MM.1S (cell line): ENCODE measurements at regions not wholly inside any gene's neighbourhood (a gene's known extent, or its start where the extent isn't known, plus 50 kb on each side); places are given as distances from the start of the nearest gene placed in this dataset.

Source experiments
- DNase-seq: peaks from one replicate; pipeline ENCODE4 v3.0.0-alpha.2; 2015
- H2AFZ ChIP-seq: fragments of 300-600 bp; sonication (generic); 2 replicates; pipeline ENCODE4 v1.6.0; 2016; ENCODE audit warnings: antibody characterized with exemption, low read length
- H3F3A ChIP-seq: fragments of 300-600 bp; sonication (generic); 2 replicates; pipeline ENCODE4 v1.6.1; 2016; ENCODE audit warnings: mild to moderate bottlenecking, antibody characterized with exemption, low read length, moderate library complexity, mixed read lengths; ENCODE audit not compliant: insufficient read depth
- H3K27ac ChIP-seq: fragments of 300-600 bp; sonication (generic); 2 replicates; pipeline ENCODE4 v1.5.1; 2016; ENCODE audit warnings: mild to moderate bottlenecking, low read length
- H3K27me3 ChIP-seq: fragments of 300-600 bp; sonication (generic); replicated peaks from 2 replicates; pipeline ENCODE4 v1.6.0; 2016; ENCODE audit warnings: low read length; ENCODE audit not compliant: insufficient read depth
- H3K36me3 ChIP-seq: fragments of 300-600 bp; sonication (generic); replicated peaks from 2 replicates; pipeline ENCODE4 v1.6.1; 2016; ENCODE audit warnings: mild to moderate bottlenecking, low read length, mixed read lengths; ENCODE audit not compliant: insufficient read depth
- H3K4me1 ChIP-seq: fragments of 300-600 bp; sonication (generic); 2 replicates; pipeline ENCODE4 v1.6.1; 2016; ENCODE audit warnings: low read length, mixed read lengths
- H3K4me2 ChIP-seq: fragments of 300-600 bp; sonication (generic); 2 replicates; pipeline ENCODE4 v1.6.0; 2016; ENCODE audit warnings: low read depth, low read length
- H3K4me3 ChIP-seq: fragments of 300-600 bp; sonication (generic); 2 replicates; pipeline ENCODE4 v1.5.1; 2016; ENCODE audit warnings: low read length, mixed read lengths
- H3K79me2 ChIP-seq: fragments of 300-600 bp; sonication (generic); 2 replicates; pipeline ENCODE4 v1.6.1; 2016; ENCODE audit warnings: mixed run types, low read length, mixed read lengths
- H3K9ac ChIP-seq: fragments of 300-600 bp; sonication (generic); 2 replicates; pipeline ENCODE4 v1.6.1; 2016; ENCODE audit warnings: low read length, mixed read lengths
- H3K9me2 ChIP-seq: fragments of 300-600 bp; sonication (generic); replicated peaks from 2 replicates; pipeline ENCODE4 v1.6.1; 2016; ENCODE audit warnings: mild to moderate bottlenecking, low read length, mixed read lengths; ENCODE audit not compliant: insufficient read depth
- H3K9me3 ChIP-seq: fragments of 300-600 bp; sonication (generic); replicated peaks from 2 replicates; pipeline ENCODE4 v1.6.1; 2016; ENCODE audit warnings: mild to moderate bottlenecking, low read length, mixed read lengths; ENCODE audit not compliant: insufficient read depth
- H4K20me1 ChIP-seq: fragments of 300-600 bp; sonication (generic); 2 replicates; pipeline ENCODE4 v1.6.1; 2016; ENCODE audit warnings: mild to moderate bottlenecking, low read length, moderate library complexity, mixed read lengths; ENCODE audit not compliant: insufficient read depth
- EZH2 ChIP-seq: fragments of 300-600 bp; sonication (generic); optimal IDR thresholded peaks from 2 replicates; pipeline ENCODE3; 2017; ENCODE audit warnings: low read depth, mild to moderate bottlenecking, antibody characterized with exemption, low read length, mixed read lengths
- EZH2phosphoT487 ChIP-seq: fragments of 300-600 bp; sonication (generic); IDR thresholded peaks from 2 replicates; pipeline ENCODE4 v1.6.1; 2018; ENCODE audit warnings: antibody characterized with exemption, low read length
- TF ChIP-seq, protein P1 (sequence below): fragments of 300-600 bp; sonication (generic); IDR thresholded peaks from 2 replicates; pipeline ENCODE4 v1.5.1; 2016; ENCODE audit warnings: antibody characterized with exemption, low read length, mixed read lengths

DNA sequence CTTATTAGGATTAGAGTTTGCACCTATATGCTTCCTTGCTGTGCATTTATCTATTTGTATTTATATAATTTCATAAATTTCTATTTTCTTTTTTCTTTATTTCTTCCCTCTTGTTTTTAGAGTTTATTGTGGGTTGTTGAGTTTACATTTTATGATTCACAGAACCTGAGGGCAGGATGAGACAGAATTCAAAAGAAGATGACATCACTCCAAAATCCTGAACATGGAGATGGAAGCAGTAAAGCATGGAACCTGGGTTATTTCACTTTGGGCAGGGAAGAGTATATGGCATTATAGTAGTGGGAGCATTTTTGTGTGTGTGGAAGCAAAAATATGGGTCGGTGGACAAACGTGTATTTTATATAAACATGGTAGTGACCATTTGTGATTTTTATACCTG lies 157.5 kb downstream of the RFX6 start:
- Histone ChIP-seq H3K9me3 (no peaks in the 10 kb centered on the region), H3K79me2 (no peaks in the 10 kb centered on the region), H3K4me3 (no peak overlapping the region), H3K4me2 (no peak overlapping the region), H3K4me1 (no peaks in the 10 kb centered on the region), H3K36me3 (no peaks in the 10 kb centered on the region), H4K20me1 (no peaks in the 10 kb centered on the region), H3F3A (no peaks in the 10 kb centered on the region), H2AFZ (no peak overlapping the region), H3K27ac (no peak overlapping the region), H3K9ac (no peak overlapping the region), H3K27me3 (no peaks in the 10 kb centered on the region), H3K9me2 (no peaks in the 10 kb centered on the region)
- no peak for DNase-seq
- no peak for TF ChIP-seq EZH2
- no peak for TF ChIP-seq EZH2phosphoT487
- TF ChIP-seq, protein P1, sequence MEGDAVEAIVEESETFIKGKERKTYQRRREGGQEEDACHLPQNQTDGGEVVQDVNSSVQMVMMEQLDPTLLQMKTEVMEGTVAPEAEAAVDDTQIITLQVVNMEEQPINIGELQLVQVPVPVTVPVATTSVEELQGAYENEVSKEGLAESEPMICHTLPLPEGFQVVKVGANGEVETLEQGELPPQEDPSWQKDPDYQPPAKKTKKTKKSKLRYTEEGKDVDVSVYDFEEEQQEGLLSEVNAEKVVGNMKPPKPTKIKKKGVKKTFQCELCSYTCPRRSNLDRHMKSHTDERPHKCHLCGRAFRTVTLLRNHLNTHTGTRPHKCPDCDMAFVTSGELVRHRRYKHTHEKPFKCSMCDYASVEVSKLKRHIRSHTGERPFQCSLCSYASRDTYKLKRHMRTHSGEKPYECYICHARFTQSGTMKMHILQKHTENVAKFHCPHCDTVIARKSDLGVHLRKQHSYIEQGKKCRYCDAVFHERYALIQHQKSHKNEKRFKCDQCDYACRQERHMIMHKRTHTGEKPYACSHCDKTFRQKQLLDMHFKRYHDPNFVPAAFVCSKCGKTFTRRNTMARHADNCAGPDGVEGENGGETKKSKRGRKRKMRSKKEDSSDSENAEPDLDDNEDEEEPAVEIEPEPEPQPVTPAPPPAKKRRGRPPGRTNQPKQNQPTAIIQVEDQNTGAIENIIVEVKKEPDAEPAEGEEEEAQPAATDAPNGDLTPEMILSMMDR = no peak

DNA sequence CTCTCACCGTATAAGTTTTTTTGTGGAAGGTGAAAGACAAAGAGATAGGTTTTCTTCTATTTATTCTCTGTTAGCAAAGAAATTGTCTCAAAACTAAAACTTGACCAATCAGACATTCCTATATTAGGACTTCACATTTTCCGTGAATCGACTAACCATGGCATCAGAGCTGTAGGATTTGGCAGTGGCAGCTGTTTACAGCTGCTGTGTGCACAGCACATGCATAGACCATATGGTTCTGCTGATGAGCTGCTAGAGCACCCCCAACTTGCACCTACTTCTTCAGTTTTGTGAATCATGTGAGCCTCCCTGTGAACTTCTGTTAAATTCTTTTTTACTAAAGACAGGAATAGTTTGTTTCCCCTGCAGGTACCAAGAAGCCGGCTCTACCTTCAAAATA lies 157.9 kb downstream of the RFX6 start:
- H3K36me3 ChIP-seq = no peaks in the 10 kb centered on the region
- no peak for DNase-seq
- H3K27me3 ChIP-seq = no peaks in the 10 kb centered on the region
- H3K9me2 ChIP-seq = no peaks in the 10 kb centered on the region
- no peak overlapping the region for H3K4me3 ChIP-seq
- no peak overlapping the region for H3K27ac ChIP-seq
- no peaks in the 10 kb centered on the region for H3F3A ChIP-seq
- H4K20me1 ChIP-seq = no peaks in the 10 kb centered on the region
- TF ChIP-seq, protein P1 = no peak
- no peak for TF ChIP-seq EZH2
- TF ChIP-seq EZH2phosphoT487 = no peak
- H3K79me2 ChIP-seq = no peaks in the 10 kb centered on the region
- H3K9ac ChIP-seq = no peak overlapping the region
- no peaks in the 10 kb centered on the region for H3K4me1 ChIP-seq
- H3K9me3 ChIP-seq = no peaks in the 10 kb centered on the region
- H3K4me2 ChIP-seq = no peak overlapping the region
- no peak overlapping the region for H2AFZ ChIP-seq

DNA sequence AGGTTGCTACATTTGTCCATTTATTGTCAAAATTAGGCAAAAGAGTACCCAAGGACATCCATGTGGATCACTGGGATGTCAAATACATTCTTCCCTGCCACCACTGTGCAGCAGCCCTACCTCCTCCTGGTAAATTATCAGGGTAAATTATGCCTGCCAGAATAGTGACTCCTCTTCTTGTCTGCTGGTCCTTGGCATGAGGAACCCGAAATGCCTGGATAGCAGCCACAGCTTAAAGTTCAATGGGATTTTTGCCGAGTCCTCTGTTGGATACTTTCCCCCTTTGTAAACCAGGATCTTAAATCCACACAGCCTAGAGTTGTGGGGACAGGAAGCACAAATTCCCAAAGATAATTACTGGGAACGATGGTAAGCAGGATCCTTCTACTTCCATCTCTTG lies 173.3 kb downstream of the RFX6 start:
- no peaks in the 10 kb centered on the region for H4K20me1 ChIP-seq
- TF ChIP-seq EZH2 (no peak), EZH2phosphoT487 (no peak)
- TF ChIP-seq, protein P1 = no peak
- no peaks in the 10 kb centered on the region for H3K9me2 ChIP-seq
- no peak overlapping the region for H3K9ac ChIP-seq
- no peak overlapping the region for H3K27ac ChIP-seq
- DNase-seq = no peak
- no peaks in the 10 kb centered on the region for H3K27me3 ChIP-seq
- no peak overlapping the region for H3K4me2 ChIP-seq
- no peak overlapping the region for H3K4me3 ChIP-seq
- no peaks in the 10 kb centered on the region for H3F3A ChIP-seq
- H2AFZ ChIP-seq = no peak overlapping the region
- H3K4me1 ChIP-seq = no peaks in the 10 kb centered on the region
- H3K36me3 ChIP-seq = no peaks in the 10 kb centered on the region
- H3K9me3 ChIP-seq = no peaks in the 10 kb centered on the region
- H3K79me2 ChIP-seq = no peaks in the 10 kb centered on the region
